Skeletal muscle cell (primary cell): ENCODE measurements at regions not wholly inside any gene's neighbourhood (a gene's known extent, or its start where the extent isn't known, plus 50 kb on each side); places are given as distances from the start of the nearest gene placed in this dataset.

Experiments
- DNase-seq: peaks from one replicate; pipeline ENCODE4 v3.0.0-alpha.2; 2010; ENCODE audit warnings: low read depth
- H3K4me3 ChIP-seq: 2 replicates; pipeline ENCODE4 v1.5.1; 2011; ENCODE audit warnings: low read depth, mild to moderate bottlenecking, control low read depth, low read length, moderate library complexity

DNA sequence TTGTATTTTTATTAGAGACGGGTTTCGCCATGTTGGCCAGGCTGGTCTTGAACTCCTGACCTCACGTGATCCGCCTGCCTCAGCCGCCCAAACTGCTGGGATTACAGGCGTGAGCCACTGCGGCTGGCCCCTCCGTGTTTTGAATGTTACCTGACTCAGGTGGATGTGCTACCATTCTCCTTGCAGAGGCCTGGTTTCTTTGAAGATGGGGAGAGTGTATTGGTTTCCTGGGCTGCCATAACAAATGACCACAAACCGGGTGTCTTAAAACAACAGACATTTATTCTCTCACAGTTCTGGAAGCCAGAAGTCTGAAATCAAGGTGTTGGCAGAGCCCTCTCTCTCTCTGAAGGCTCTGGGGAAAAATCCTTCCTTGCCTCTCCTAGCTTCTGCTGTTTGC lies 98.0 kb downstream of the IRF2BPL start:
- no peak for DNase-seq
- H3K4me3 ChIP-seq: no peak overlapping the region

GRCh38 chr14:76929927-76930326 lies 98.6 kb downstream of the IRF2BPL start:
- DNase-seq: no peak
- H3K4me3 ChIP-seq: no peak overlapping the region

DNA sequence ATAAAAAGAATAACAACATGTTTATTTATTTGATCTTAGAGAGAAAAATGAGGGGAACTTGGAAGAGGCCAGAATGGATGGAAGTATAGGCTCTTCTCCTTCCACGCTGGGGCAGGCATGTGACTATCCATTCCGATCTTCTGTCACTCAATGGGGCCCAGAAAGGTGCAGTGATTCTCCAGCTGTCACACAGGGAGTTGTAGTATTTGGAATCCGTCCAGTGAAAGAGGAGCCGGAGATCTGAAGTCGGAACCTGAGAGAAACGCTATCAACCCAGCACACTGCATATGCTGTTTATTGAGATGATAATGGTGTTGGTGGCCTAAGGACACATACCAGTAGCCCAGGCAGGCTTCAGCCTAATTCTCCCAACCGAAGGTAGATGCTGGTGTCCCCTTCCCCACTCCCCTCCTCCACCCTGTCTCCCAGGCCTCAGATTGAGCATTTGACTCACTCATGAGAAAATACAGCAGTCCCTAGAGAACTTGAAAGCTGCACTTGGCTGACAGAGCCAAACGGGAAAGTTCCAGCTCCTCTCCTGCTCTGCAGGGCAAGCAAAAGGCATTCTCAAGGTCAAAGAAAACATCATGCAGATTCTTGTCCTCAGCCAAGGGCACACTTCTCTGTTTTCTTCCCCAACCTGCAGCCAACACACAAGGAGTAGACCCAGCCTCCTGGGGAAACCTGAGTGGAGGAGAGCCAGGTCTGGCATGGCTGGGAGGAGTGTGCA lies 100.4 kb downstream of the IRF2BPL start:
- no peak for DNase-seq
- H3K4me3 ChIP-seq: no peak overlapping the region

DNA sequence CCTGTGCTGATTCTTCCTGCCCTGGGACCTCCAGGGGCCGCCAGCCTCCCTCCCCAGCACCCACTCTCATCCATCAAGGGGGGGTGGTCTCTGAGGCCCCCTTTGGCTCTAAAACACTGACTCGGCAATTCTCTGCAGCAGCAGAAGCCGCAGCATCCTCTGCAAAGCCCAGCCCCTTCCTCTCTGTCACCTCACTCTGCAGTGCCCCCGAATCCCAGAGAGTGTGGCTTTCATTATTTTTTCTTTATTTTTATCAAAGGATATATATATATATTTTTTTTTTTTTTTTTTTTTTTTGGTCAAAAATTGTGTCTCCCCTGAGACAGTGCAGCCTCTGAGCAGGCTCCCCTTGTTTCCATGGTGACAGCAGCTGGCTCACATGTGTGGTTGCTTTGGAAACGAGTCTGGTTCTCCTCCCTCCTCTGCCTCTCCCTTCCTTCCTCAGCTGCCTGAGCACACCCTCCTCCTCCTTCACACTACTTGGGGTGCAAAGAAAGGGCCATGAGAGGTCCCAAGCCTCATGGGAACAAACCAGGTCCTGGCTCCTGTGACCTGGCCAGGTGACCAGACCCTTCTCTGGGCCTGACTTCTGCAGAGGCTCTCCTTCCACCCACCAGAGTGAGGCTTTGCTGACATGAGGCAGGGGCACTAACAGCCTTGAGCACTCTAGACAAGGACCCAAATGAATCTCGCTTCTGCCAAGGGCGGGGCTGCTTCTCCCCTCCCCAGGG lies 100.5 kb downstream of the LRRC74A start:
- no peak for DNase-seq
- H3K4me3 ChIP-seq: no peak overlapping the region

- no peak overlapping the region for H3K4me3 ChIP-seq
- no peak for DNase-seq
Observed at GRCh38 chr14:76925097-76925441, 98.9 kb downstream of the LRRC74A start.

- no peak for DNase-seq
- H3K4me3 ChIP-seq: no peak overlapping the region
Observed at GRCh38 chr14:76924371-76925096, 98.3 kb downstream of the LRRC74A start.

DNA sequence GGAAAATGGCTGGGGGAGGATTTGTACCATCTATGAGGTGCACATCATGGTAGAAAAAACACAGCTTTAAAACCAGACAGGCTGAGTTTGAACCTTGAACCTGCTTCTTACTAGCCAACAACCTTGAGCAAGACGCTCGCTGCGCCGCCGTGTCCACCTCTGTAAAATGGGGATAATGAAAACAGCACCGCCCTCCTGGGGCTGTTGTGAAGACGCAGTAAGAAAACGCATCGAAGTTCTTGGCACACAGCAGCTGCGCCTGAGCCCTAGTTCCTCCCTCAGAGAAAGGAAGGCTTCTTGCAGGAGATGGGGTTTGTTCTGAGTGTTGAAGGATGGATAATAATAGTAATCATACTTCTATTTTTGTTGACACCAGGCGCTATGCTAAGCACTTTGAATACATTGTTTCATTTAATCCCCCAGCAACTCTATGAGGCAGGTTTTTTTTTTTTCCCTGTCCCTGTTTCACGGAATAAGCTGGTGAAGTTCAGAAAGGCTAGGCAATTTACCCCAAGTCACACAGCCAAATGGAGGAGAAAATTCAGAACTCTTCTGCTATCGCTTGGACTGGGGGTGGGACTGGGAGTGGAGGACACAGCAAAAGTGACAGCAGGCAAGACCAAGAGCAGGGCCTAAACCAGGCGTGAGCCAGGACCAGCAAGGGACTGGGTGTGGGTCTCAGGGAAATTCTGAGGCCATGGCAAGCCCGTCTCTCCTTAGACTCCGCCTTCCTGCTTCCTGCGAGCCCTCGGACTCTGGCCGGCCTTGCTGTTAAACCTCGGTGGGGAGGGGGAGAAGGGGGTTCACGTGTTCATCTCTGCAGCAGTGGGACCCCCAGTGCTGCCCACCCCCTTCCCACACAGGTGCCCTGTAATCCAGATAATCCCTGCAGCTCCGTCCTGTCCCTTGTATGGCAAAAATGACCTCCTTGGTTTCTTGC lies 97.5 kb downstream of the LRRC74A start:
- no peak overlapping the region for H3K4me3 ChIP-seq
- DNase-seq: no peak

- DNase-seq: no peak
- H3K4me3 ChIP-seq: no peak overlapping the region
Observed at GRCh38 chr14:76922584-76922983, 96.4 kb downstream of the LRRC74A start.

DNA sequence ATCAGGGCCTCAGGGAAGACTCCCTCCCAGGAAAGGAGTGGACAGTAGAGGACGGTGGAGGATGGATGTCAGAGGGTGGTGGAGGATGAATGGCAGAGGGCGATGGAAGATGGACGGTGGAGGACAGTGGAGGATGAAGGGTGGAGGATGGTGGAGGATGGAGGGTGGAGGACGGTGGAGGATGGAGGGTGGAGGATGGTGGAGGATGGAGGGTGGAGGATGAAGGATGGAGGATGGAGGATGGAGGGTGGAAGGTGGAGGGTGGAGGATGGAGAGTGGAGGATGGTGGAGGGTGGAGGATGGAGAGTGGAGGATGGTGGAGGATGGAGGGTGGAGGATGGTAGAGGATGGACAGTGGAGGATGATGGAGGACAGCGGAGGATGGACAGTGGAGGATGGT lies 95.9 kb downstream of the LRRC74A start:
- no peak for DNase-seq
- H3K4me3 ChIP-seq: no peak overlapping the region

GRCh38 chr14:76921088-76921399 lies 94.8 kb downstream of the LRRC74A start:
- DNase-seq: no peak
- H3K4me3 ChIP-seq: no peak overlapping the region

DNA sequence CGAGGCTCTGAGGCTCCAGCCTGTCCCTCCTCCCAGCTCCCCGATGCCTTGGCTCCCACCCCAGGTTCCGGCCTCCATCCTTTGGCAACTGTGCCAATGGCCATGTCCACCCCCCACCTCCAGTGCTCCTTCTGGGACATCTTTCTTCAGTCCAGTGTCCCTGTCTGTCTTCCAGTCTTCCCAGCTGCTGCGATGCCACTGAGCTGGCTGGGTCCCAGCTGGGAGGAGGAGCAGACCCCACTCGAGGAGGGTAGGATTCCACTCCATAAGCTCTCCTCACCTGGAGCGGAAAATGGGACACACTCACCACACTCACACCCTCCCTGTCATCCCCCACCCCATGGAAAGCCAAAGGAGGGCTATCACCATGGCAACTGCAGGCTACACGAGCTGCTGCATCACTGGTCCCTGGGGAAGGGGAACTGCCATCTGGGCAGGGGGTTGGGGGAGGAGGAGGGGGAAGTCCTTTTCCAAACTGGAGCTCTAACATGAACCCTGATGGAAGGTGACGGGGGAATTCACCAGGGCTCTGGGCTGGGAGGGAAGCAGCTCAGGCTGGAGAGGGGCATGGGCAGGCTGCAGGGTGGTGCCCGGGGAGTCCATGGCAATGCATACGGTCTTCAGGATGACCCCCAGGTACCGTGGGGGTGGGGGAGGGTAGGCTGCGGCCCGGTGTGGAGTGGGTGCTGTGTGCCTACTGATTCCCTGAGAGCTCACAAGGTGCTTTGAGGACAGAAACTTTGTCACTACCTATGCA lies 94.3 kb downstream of the LRRC74A start:
- no peak overlapping the region for H3K4me3 ChIP-seq
- no peak for DNase-seq

- H3K4me3 ChIP-seq: no peak overlapping the region
Observed at GRCh38 chr14:76919431-76920330, 93.5 kb downstream of the LRRC74A start.

More at GRCh38 chr14:76919431-76920330, 93.5 kb downstream of the LRRC74A start:
- peak; percentile 72 for DNase-seq
